Activated T-helper 17 cell treated with anti-CD3 and anti-CD28 coated beads, Interleukin-2, amount 50 U/mL, for 72 hours (primary cell): ENCODE measurements at regions not wholly inside any gene's neighbourhood (a gene's known extent, or its start where the extent isn't known, plus 50 kb on each side); places are given as distances from the start of the nearest gene placed in this dataset.
"Not testable (repeated sequence)": the region's sequence is repeated elsewhere in the genome, so short reads cannot be mapped to it uniquely, and the experiment has no call there.

Source experiments
- ATAC-seq: fragments of 150-1000 bp; cut with Tn5 transposase; replicated peaks from 2 replicates; pipeline ENCODE4 v1.10.0; 2021; ENCODE audit warnings: mild to moderate bottlenecking, moderate library complexity
- H3K27ac Mint-ChIP-seq: one replicate; pipeline ENCODE4 v1.8.0; 2022; ENCODE audit warnings: mixed read lengths
- H3K27me3 Mint-ChIP-seq: one replicate; pipeline ENCODE4 v1.8.0; 2022; ENCODE audit warnings: mixed read lengths
- H3K36me3 Mint-ChIP-seq: one replicate; pipeline ENCODE4 v1.8.0; 2022; ENCODE audit warnings: low read depth, mild to moderate bottlenecking, mixed read lengths
- H3K4me1 Mint-ChIP-seq: one replicate; pipeline ENCODE4 v1.8.0; 2022; ENCODE audit warnings: mixed read lengths
- H3K4me3 Mint-ChIP-seq: one replicate; pipeline ENCODE4 v1.8.0; 2022; ENCODE audit warnings: mild to moderate bottlenecking, mixed read lengths
- H3K9me3 Mint-ChIP-seq: one replicate; pipeline ENCODE4 v1.8.0; 2022; ENCODE audit warnings: mixed read lengths

DNA sequence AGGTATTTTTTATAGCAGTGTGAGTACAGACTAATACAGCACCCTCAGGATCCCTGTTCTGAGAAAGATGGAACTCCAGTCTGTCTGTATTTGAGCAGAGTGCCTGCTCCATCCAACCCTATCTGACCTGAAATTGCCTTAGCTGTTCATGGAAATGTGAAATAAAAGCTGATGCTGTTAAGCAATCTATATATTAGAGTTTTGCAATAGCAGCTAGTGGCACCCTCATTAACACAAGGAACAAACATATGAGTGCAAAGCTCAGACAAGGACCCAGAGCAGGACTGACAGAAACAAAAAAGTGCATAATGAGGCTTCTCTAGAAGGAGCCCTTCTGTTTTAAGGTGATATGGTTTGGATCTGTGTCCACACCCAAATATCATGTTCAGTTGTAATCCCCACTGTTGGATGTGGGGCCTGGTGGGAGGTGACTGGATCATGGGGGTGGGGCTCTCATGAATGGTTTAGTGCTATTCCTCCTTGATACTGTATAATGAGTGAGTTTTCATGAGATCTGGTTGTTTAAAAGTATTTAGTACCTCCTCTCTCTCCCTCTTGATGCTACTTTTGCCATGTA is 272.9 kb upstream of the KLF3 start:
- ATAC-seq = no peak
- no peaks in the 10 kb centered on the region for H3K27me3 Mint-ChIP-seq
- no peaks in the 10 kb centered on the region for H3K4me1 Mint-ChIP-seq
- no peak overlapping the region for H3K27ac Mint-ChIP-seq
- H3K4me3 Mint-ChIP-seq = no peak overlapping the region
- no peaks in the 10 kb centered on the region for H3K36me3 Mint-ChIP-seq
- H3K9me3 Mint-ChIP-seq = peaks cover 20% of the 10 kb centered on the region

- H3K4me3 Mint-ChIP-seq = no peak overlapping the region
- no peaks in the 10 kb centered on the region for H3K27me3 Mint-ChIP-seq
- no peaks in the 10 kb centered on the region for H3K36me3 Mint-ChIP-seq
- H3K9me3 Mint-ChIP-seq = peaks cover 20% of the 10 kb centered on the region
- no peaks in the 10 kb centered on the region for H3K4me1 Mint-ChIP-seq
- ATAC-seq = no peak
- no peak overlapping the region for H3K27ac Mint-ChIP-seq
These were observed 271.7 kb upstream of the KLF3 start for GRCh38 chr4:38392223-38392855.

GRCh38 chr4:38396091-38396490 is 267.9 kb upstream of the KLF3 start:
- ATAC-seq = no peak
- no peak overlapping the region for H3K27ac Mint-ChIP-seq
- no peaks in the 10 kb centered on the region for H3K4me1 Mint-ChIP-seq
- no peaks in the 10 kb centered on the region for H3K27me3 Mint-ChIP-seq
- H3K9me3 Mint-ChIP-seq = peaks cover 15% of the 10 kb centered on the region
- H3K4me3 Mint-ChIP-seq = no peak overlapping the region
- H3K36me3 Mint-ChIP-seq = no peaks in the 10 kb centered on the region

GRCh38 chr4:38396845-38397547 is 267.0 kb upstream of the KLF3 start:
- no peaks in the 10 kb centered on the region for H3K27me3 Mint-ChIP-seq
- H3K27ac Mint-ChIP-seq = no peak overlapping the region
- H3K36me3 Mint-ChIP-seq = no peaks in the 10 kb centered on the region
- H3K4me1 Mint-ChIP-seq = no peaks in the 10 kb centered on the region
- peaks cover 6% of the 10 kb centered on the region for H3K9me3 Mint-ChIP-seq
- ATAC-seq = no peak
- H3K4me3 Mint-ChIP-seq = no peak overlapping the region

DNA sequence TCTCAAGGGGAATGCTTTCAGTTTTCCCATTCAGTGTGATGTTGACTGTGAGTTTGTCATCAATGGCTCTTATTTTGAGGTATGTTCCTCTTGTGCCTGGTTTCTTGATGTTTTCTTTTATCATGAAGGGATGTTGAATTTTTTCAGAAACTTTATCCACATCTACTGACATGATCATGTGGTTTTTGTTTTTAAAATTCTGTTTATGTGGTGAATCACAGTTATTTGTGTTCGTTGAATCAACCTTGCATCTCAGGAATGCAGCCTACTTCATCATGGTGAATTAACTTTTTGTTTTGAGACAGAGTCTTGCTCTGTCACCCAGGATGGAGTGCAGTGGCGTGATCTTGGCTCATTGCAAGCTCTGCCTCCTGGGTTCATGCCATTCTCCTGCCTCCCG is 263.1 kb upstream of the KLF3 start:
- Mint-ChIP-seq H3K4me1 (no peaks in the 10 kb centered on the region), H3K27ac (no peak overlapping the region), H3K4me3 (no peak overlapping the region), H3K36me3 (no peaks in the 10 kb centered on the region), H3K27me3 (no peaks in the 10 kb centered on the region), H3K9me3 (peaks cover 4% of the 10 kb centered on the region)
- no peak for ATAC-seq

- Mint-ChIP-seq H3K4me1 (peaks cover 3% of the 10 kb centered on the region), H3K36me3 (no peaks in the 10 kb centered on the region), H3K27ac (no peak overlapping the region), H3K27me3 (peaks cover 13% of the 10 kb centered on the region), H3K9me3 (no peaks in the 10 kb centered on the region), H3K4me3 (no peak overlapping the region)
- ATAC-seq = no peak
These were observed 257.8 kb upstream of the KLF3 start for GRCh38 chr4:38406243-38406642.

DNA sequence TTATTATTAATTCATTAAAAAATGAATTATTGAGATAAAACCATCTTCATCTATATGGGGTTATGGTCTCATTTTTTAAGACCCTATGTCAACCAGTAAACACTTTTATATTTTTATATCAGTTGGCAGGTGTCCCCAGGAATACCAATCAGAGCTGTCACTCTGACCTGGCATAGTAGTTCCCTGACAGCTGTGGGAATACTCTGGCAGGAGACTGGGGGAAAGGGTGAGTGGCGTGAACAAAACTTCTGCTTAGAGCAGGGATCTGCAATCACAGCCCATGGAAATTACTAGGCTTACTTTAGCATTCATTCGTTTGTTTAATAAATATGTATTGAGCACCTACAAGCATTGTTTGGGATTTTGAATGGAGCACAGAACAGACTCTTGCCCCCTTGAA is 254.1 kb upstream of the KLF3 start:
- Mint-ChIP-seq H3K27me3 (peaks cover 18% of the 10 kb centered on the region), H3K36me3 (no peaks in the 10 kb centered on the region)

GRCh38 chr4:38411092-38411491 is 252.9 kb upstream of the KLF3 start:
- Mint-ChIP-seq H3K4me3 (no peak overlapping the region), H3K27ac (no peak overlapping the region), H3K27me3 (peaks cover 18% of the 10 kb centered on the region), H3K9me3 (no peaks in the 10 kb centered on the region), H3K36me3 (no peaks in the 10 kb centered on the region), H3K4me1 (peaks cover 4% of the 10 kb centered on the region)
- ATAC-seq = peak; percentile 92

More for the DNA sequence above, 254.1 kb upstream of the KLF3 start:
- Mint-ChIP-seq H3K9me3 (no peaks in the 10 kb centered on the region), H3K4me1 (peaks cover 4% of the 10 kb centered on the region), H3K27ac (no peak overlapping the region), H3K4me3 (no peak overlapping the region)
- ATAC-seq = no peak

DNA sequence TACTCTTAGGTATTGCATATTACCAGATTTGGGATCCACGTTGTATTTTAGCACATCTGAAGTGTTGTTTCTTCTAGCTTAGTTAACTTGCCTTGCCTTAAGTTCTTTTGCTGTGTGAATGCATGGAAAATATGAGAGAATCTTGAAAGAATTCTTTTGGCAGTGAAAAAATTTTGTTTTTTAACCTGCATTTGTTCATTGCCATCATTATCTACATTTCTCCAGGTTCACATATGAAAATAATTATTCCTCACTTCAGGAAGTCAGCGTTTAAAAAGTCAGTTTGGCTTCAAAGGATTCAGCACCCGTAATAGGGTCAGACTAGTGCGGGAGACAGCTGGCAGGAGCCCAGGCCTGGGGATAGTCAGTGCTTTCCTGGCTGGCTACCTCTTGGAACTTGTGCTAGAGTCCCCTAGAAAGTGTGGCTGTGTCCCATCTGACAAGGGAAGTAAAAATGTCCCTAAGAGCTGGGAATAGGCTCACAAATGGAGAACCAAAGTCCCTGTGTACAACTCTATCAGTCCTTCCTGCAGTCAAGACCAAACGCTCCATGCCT is 251.9 kb upstream of the KLF3 start:
- H3K4me3 Mint-ChIP-seq = no peak overlapping the region
- no peak overlapping the region for H3K27ac Mint-ChIP-seq
- H3K27me3 Mint-ChIP-seq = peaks cover 18% of the 10 kb centered on the region
- no peak for ATAC-seq
- no peaks in the 10 kb centered on the region for H3K9me3 Mint-ChIP-seq
- H3K36me3 Mint-ChIP-seq = no peaks in the 10 kb centered on the region
- H3K4me1 Mint-ChIP-seq = peaks cover 4% of the 10 kb centered on the region

DNA sequence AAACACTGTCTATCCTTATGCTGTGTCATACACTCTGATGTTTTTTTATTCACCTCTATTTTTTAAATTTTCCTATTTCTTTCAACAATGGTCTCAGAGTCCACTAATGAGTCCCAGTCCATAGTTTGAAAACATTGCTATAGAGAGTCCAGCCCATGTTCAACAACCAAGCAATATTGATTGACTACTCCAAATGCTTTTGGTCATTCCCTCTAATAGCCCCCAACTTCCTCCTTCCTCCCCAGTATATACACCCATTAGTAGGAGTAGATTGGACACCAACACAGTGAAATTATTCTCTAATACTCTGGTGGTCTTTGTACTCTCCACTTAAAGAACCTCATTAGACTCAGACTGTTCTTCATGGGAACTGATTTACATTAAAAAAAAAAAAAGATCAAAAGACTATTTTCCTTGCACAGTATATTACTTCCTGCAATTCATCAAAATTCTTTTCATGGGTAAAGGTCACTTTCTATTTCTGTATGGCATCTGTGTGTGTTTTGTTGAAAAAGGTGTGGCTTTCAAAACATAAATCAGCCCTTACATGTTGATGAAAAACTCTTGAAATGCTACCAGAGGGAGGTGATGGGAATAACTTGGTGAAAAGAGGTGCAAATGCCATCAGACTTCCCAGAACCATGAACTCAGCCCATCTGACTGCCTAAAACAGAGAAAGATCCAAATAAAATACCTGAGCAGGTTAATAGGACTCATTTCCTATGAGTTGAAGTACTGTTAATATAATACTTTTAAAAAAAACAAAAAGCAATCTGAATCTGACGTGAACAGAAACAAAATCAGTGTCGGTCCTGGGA is 250.3 kb upstream of the KLF3 start:
- peaks cover 13% of the 10 kb centered on the region for H3K27me3 Mint-ChIP-seq
- H3K4me1 Mint-ChIP-seq = peaks cover 4% of the 10 kb centered on the region
- no peak for ATAC-seq
- H3K9me3 Mint-ChIP-seq = no peaks in the 10 kb centered on the region
- no peaks in the 10 kb centered on the region for H3K36me3 Mint-ChIP-seq
- no peak overlapping the region for H3K27ac Mint-ChIP-seq
- no peak overlapping the region for H3K4me3 Mint-ChIP-seq

DNA sequence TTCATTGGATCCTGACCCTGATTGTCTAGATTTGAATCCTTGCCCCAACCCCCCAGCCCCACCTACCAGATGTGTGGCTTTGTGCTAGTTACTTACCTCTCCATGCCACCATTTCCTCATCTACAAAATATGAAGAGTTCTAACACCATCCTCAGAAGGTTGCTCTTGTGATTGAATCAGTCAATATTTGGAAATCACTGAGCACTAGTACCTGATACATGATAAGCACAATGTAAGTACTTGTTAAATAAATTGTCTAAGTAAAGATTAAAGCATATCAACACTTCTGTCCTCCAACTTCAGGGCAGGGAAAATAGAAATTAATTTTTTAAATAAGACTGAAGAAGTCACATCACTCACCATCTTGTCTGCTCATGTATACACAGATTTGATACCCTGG is 249.6 kb upstream of the KLF3 start:
- H3K9me3 Mint-ChIP-seq = no peaks in the 10 kb centered on the region
- no peak for ATAC-seq
- no peaks in the 10 kb centered on the region for H3K36me3 Mint-ChIP-seq
- peaks cover 13% of the 10 kb centered on the region for H3K27me3 Mint-ChIP-seq
- no peak overlapping the region for H3K4me3 Mint-ChIP-seq
- peaks cover 4% of the 10 kb centered on the region for H3K4me1 Mint-ChIP-seq
- no peak overlapping the region for H3K27ac Mint-ChIP-seq

- Mint-ChIP-seq H3K27ac (no peak overlapping the region), H3K4me1 (peaks cover 4% of the 10 kb centered on the region), H3K9me3 (peaks cover 7% of the 10 kb centered on the region), H3K36me3 (no peaks in the 10 kb centered on the region), H3K27me3 (peaks cover 5% of the 10 kb centered on the region), H3K4me3 (no peak overlapping the region)
- no peak for ATAC-seq
These were observed 248.3 kb upstream of the KLF3 start for GRCh38 chr4:38415682-38416081.

DNA sequence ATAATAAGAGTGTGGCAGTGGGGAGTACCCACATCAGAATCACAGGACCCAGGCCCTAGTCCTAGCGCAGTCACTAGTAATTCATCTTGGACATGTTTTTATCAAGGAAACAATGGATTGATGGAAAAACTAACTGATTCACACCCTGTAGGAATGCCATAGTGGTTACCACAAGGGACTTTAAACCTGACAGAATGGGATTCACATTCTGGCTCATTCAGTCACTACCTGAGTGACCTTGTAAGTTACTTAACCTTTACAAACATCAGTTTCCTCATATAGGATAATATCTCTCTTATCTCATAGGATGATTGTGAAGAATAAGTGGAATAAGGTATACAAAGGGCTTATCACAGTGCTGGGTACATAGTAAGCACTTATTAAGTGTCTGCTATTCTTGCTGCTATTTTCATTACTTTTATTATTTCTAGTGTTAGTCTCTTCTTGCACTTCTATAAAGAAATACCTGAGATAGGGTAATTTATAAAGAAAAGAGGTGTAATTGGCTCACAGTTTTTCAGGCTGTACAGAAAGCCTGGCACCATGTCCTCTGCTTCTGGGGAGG is 247.5 kb upstream of the KLF3 start:
- H3K27me3 Mint-ChIP-seq = peaks cover 5% of the 10 kb centered on the region
- no peaks in the 10 kb centered on the region for H3K36me3 Mint-ChIP-seq
- ATAC-seq = no peak
- peaks cover 7% of the 10 kb centered on the region for H3K9me3 Mint-ChIP-seq
- H3K4me3 Mint-ChIP-seq = no peak overlapping the region
- H3K27ac Mint-ChIP-seq = no peak overlapping the region
- H3K4me1 Mint-ChIP-seq = no peaks in the 10 kb centered on the region

- H3K27ac Mint-ChIP-seq = not testable (repeated sequence)
These were observed 243.7 kb upstream of the KLF3 start for GRCh38 chr4:38420254-38420653.

More at GRCh38 chr4:38420254-38420653, 243.7 kb upstream of the KLF3 start:
- H3K27me3 Mint-ChIP-seq, H3K4me1 Mint-ChIP-seq, H3K9me3 Mint-ChIP-seq, H3K4me3 Mint-ChIP-seq, ATAC-seq, H3K36me3 Mint-ChIP-seq: not testable (repeated sequence)
